GM06990 (cell line): ENCODE measurements at regions not wholly inside any gene's neighbourhood (a gene's known extent, or its start where the extent isn't known, plus 50 kb on each side); places are given as distances from the start of the nearest gene placed in this dataset.

Experiments
- DNase-seq: peaks from one replicate; pipeline ENCODE4 v3.0.0-alpha.2; 2011; ENCODE audit not compliant: insufficient read length; ENCODE audit errors: extremely low read depth
- H3K27me3 ChIP-seq: replicated peaks from 2 replicates; pipeline ENCODE4 v1.6.0; 2011; ENCODE audit warnings: low read length; ENCODE audit not compliant: control insufficient read depth, insufficient read depth
- H3K36me3 ChIP-seq: 2 replicates; pipeline ENCODE4 v1.5.1; 2011; ENCODE audit warnings: low read length; ENCODE audit not compliant: control insufficient read depth, insufficient read depth
- H3K4me3 ChIP-seq: replicated peaks from 2 replicates; pipeline ENCODE4 v1.5.1; 2011; ENCODE audit warnings: low read depth, mild to moderate bottlenecking, control low read depth, low read length
- TF ChIP-seq, protein P1 (sequence below): IDR thresholded peaks from 2 replicates; pipeline ENCODE4 v1.5.1; 2011; ENCODE audit warnings: low read length, control low read depth, mild to moderate bottlenecking, inconsistent platforms; ENCODE audit not compliant: insufficient read depth, poor library complexity, severe bottlenecking

- TF ChIP-seq, protein P1, sequence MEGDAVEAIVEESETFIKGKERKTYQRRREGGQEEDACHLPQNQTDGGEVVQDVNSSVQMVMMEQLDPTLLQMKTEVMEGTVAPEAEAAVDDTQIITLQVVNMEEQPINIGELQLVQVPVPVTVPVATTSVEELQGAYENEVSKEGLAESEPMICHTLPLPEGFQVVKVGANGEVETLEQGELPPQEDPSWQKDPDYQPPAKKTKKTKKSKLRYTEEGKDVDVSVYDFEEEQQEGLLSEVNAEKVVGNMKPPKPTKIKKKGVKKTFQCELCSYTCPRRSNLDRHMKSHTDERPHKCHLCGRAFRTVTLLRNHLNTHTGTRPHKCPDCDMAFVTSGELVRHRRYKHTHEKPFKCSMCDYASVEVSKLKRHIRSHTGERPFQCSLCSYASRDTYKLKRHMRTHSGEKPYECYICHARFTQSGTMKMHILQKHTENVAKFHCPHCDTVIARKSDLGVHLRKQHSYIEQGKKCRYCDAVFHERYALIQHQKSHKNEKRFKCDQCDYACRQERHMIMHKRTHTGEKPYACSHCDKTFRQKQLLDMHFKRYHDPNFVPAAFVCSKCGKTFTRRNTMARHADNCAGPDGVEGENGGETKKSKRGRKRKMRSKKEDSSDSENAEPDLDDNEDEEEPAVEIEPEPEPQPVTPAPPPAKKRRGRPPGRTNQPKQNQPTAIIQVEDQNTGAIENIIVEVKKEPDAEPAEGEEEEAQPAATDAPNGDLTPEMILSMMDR, result no peak
- no peaks in the 10 kb centered on the region for H3K36me3 ChIP-seq
- DNase-seq, result no peak
- H3K27me3 ChIP-seq, result no peaks in the 10 kb centered on the region
- no peak overlapping the region for H3K4me3 ChIP-seq
Observed at GRCh38 chr2:65582364-65582763, 150.0 kb upstream of the SPRED2 start.

DNA sequence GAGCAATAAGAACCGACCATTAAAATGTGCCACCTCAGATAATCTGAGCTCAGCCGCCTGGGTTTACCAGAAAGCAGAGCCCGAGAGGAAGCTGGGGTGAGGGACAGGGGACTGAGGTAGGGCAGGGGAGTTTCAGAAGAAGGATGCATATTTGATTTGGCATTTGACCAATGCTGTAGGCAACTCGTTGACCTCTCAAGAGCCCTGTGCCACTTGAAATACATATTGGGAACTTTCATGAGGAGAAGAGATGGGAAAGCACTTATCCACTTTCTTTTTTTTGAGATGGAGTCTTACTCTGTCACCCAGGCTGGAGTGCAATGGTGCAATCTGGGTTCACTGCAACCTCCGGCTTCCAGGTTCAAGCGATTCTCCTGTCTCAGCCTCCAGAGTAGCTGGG lies 148.4 kb upstream of the SPRED2 start:
- TF ChIP-seq, protein P1, result no peak
- no peaks in the 10 kb centered on the region for H3K36me3 ChIP-seq
- DNase-seq, result no peak
- H3K27me3 ChIP-seq, result no peaks in the 10 kb centered on the region
- no peak overlapping the region for H3K4me3 ChIP-seq

DNA sequence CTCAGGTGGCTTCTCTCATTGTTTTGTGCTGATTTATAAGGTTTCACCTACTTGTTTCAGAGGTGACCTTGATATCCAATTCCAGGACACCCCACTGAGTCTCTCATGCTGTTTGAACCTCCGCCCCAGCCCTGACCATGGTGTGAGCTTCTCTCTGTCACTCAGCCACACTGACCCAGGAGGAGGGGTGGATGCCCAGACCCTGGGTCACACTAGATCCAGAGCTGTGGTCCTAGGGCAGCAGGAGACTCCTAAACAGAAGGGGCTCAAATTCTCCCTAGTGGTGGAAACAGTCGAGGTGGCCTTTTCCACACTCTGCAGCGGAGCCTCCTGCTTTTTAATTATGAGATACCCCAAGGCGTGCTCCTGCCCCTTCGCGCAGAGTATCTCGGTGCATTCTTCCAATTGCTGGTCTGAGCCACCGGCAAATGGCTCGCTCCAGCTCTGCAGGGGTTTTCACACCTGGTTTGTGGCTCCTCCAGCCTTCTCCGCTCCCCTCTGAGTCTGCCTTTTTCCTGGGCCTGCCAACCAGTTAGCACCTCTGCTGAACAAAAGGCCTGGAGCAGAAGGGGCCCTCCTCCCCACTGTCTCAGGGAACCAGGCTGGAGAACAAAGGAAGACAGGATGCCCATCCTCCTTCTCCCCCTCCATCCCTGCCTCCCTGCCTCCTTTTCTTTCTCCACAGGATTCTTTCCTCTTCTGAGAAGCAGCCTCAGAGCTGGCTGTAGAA lies 147.3 kb upstream of the SPRED2 start:
- TF ChIP-seq, protein P1, result no peak
- H3K4me3 ChIP-seq, result no peak overlapping the region
- no peak for DNase-seq
- no peaks in the 10 kb centered on the region for H3K36me3 ChIP-seq
- H3K27me3 ChIP-seq, result no peaks in the 10 kb centered on the region

DNA sequence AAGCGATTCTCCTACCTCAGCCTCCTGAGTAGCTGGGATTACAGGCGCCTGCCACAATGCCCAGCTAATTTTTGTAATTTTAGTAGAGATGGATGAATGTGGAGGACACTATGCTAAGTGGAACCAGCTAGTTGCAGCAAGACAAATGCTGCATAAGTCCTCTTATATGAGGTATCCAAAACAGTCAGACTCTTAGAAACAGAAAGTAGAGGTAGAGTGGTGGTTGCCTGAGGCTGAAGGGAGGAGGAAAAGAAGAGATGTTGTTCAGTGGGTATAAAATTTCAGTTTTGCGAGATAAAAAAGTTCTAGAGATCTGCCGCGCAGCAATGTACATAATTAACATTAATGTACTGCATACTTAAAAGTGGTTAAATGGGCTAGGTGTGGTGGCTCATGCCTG lies 145.3 kb upstream of the SPRED2 start:
- H3K36me3 ChIP-seq, result no peaks in the 10 kb centered on the region
- DNase-seq, result no peak
- H3K4me3 ChIP-seq, result no peak overlapping the region
- TF ChIP-seq, protein P1, result no peak
- no peaks in the 10 kb centered on the region for H3K27me3 ChIP-seq

- H3K4me3 ChIP-seq, result no peak overlapping the region
- H3K36me3 ChIP-seq, result no peaks in the 10 kb centered on the region
- no peak for DNase-seq
- TF ChIP-seq, protein P1, result no peak
- H3K27me3 ChIP-seq, result no peaks in the 10 kb centered on the region
Observed at GRCh38 chr2:65576861-65577601, 144.6 kb upstream of the SPRED2 start.

DNA sequence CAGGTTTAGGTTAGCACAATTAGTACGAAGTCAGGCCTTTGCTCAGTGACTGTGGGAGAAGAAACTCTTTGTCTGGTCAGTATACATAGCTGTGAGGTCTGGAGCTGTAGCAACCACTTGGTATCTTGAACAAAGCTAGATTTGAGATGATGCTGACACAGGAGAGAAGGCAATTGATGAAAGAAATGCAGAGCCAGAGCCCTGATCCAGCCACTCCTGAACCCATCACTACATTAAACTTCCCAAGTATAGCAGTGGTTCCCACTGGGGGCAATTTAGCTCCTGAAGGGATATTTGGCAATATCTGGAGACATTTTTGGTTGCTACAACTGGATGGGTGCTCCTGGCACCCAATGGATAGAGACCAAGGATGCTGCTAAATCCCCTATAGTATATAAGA lies 143.9 kb upstream of the SPRED2 start:
- Histone ChIP-seq H3K4me3 (no peak overlapping the region), H3K36me3 (no peaks in the 10 kb centered on the region), H3K27me3 (no peaks in the 10 kb centered on the region)
- no peak for DNase-seq
- TF ChIP-seq, protein P1, result no peak
